ENCODE measurements at regions not wholly inside any gene's neighbourhood (a gene's known extent, or its start where the extent isn't known, plus 50 kb on each side); places are given as distances from the start of the nearest gene placed in this dataset.

DNA sequence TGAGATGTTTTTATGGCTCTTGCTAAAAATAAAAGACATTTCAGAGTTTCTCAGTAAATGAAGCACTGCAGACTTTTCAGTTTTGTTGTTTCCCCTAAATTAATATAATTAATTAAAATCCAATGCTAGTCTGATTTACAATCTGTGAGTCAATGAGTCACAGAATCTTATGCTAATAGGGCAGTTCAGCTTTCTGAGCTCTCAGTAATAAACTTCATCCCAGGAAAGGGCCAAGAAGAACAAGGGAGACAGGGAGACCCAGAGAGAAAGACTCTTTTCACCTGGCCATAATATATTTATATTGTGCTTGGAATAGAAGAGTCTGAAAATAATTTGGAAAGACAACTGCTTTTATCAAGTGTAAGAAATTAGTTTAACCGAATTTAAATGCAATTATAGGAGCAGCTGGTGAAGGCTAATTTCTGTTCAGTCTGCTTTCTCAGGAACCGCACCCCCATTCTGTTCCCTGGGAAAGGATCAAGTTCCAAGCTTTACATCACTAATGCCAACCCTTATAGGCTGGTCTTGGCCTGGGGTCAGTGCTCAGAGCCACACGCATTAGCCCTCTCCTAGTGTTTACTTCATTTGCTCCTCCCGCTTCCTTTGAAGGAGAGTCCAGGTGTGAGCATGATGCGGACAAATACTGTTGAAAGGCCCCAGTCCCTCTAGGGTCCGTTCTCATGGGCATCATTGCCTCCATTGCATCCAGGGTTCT is 145.6 kb downstream of the ZBTB18 start:
- no peaks in the 10 kb centered on the region for H3K36me3 ChIP-seq (ENCODE audit: insufficient read depth, low read length)
- no peak for TF ChIP-seq POLR2AphosphoS5 (IDR thresholded peaks at IDR 0.05)
- TF ChIP-seq, protein P1, sequence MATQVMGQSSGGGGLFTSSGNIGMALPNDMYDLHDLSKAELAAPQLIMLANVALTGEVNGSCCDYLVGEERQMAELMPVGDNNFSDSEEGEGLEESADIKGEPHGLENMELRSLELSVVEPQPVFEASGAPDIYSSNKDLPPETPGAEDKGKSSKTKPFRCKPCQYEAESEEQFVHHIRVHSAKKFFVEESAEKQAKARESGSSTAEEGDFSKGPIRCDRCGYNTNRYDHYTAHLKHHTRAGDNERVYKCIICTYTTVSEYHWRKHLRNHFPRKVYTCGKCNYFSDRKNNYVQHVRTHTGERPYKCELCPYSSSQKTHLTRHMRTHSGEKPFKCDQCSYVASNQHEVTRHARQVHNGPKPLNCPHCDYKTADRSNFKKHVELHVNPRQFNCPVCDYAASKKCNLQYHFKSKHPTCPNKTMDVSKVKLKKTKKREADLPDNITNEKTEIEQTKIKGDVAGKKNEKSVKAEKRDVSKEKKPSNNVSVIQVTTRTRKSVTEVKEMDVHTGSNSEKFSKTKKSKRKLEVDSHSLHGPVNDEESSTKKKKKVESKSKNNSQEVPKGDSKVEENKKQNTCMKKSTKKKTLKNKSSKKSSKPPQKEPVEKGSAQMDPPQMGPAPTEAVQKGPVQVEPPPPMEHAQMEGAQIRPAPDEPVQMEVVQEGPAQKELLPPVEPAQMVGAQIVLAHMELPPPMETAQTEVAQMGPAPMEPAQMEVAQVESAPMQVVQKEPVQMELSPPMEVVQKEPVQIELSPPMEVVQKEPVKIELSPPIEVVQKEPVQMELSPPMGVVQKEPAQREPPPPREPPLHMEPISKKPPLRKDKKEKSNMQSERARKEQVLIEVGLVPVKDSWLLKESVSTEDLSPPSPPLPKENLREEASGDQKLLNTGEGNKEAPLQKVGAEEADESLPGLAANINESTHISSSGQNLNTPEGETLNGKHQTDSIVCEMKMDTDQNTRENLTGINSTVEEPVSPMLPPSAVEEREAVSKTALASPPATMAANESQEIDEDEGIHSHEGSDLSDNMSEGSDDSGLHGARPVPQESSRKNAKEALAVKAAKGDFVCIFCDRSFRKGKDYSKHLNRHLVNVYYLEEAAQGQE (IDR thresholded peaks at IDR 0.05; ENCODE audit: borderline replicate concordance), result no peak
- no peak for TF ChIP-seq SMC3 (conservative IDR thresholded peaks at IDR 0.05; ENCODE audit: poor library complexity)
- TF ChIP-seq RAD21 (conservative IDR thresholded peaks at IDR 0.05), result no peak
- no peak for TF ChIP-seq CTCF (IDR thresholded peaks at IDR 0.05; ENCODE audit: poor library complexity, severe bottlenecking)
- TF ChIP-seq MXI1 (conservative IDR thresholded peaks at IDR 0.05; ENCODE audit: poor library complexity, severe bottlenecking), result no peak
- no peaks in the 10 kb centered on the region for H3K9me2 ChIP-seq (ENCODE audit: insufficient read depth, low read length)
- H2AFZ ChIP-seq (ENCODE audit: low read depth, low read length), result no peak overlapping the region
- H3K4me2 ChIP-seq (ENCODE audit: low read length), result no peak overlapping the region
- H3K4me3 ChIP-seq (ENCODE audit: low read length), result no peak overlapping the region
- H3K27ac ChIP-seq (ENCODE audit: low read length), result no peak overlapping the region
- no peaks in the 10 kb centered on the region for H4K20me1 ChIP-seq (ENCODE audit: insufficient read depth)
- H3K9ac ChIP-seq (ENCODE audit: low read length), result no peak overlapping the region
- H3K27me3 ChIP-seq (ENCODE audit: insufficient read depth, low read depth, low read length), result no peaks in the 10 kb centered on the region
- H3K79me2 ChIP-seq (replicated peaks; ENCODE audit: insufficient read depth, low read length), result no peaks in the 10 kb centered on the region
- no peaks in the 10 kb centered on the region for H3K9me3 ChIP-seq (ENCODE audit: low read length)
- H3F3A ChIP-seq (ENCODE audit: insufficient read depth, low read length, poor library complexity, severe bottlenecking), result no peaks in the 10 kb centered on the region

GRCh38 chr1:244197851-244198375 is 146.8 kb downstream of the ZBTB18 start:
- H3K36me3 ChIP-seq (ENCODE audit: insufficient read depth, low read length), result no peaks in the 10 kb centered on the region
- H3K9me2 ChIP-seq (ENCODE audit: insufficient read depth, low read length), result no peaks in the 10 kb centered on the region
- no peaks in the 10 kb centered on the region for H3K79me2 ChIP-seq (replicated peaks; ENCODE audit: insufficient read depth, low read length)
- H3F3A ChIP-seq (ENCODE audit: insufficient read depth, low read length, poor library complexity, severe bottlenecking), result no peaks in the 10 kb centered on the region
- no peak overlapping the region for H3K27ac ChIP-seq (ENCODE audit: low read length)
- no peaks in the 10 kb centered on the region for H3K9me3 ChIP-seq (ENCODE audit: low read length)
- H2AFZ ChIP-seq (ENCODE audit: low read depth, low read length), result no peak overlapping the region
- H4K20me1 ChIP-seq (ENCODE audit: insufficient read depth), result no peaks in the 10 kb centered on the region
- no peak overlapping the region for H3K9ac ChIP-seq (ENCODE audit: low read length)
- TF ChIP-seq EP300 (conservative IDR thresholded peaks at IDR 0.05; ENCODE audit: poor library complexity, severe bottlenecking) (no peak), TAF1 (IDR thresholded peaks at IDR 0.05; ENCODE audit: low read depth) (no peak), POLR2AphosphoS5 (IDR thresholded peaks at IDR 0.05) (no peak), SMC3 (conservative IDR thresholded peaks at IDR 0.05; ENCODE audit: poor library complexity) (no peak), CTCF (IDR thresholded peaks at IDR 0.05; ENCODE audit: poor library complexity, severe bottlenecking) (no peak), MXI1 (conservative IDR thresholded peaks at IDR 0.05; ENCODE audit: poor library complexity, severe bottlenecking) (no peak)
- TF ChIP-seq, protein P1 (IDR thresholded peaks at IDR 0.05; ENCODE audit: borderline replicate concordance), result no peak
- no peaks in the 10 kb centered on the region for H3K27me3 ChIP-seq (ENCODE audit: insufficient read depth, low read depth, low read length)
- H3K4me2 ChIP-seq (ENCODE audit: low read length), result no peak overlapping the region
- no peak overlapping the region for H3K4me3 ChIP-seq (ENCODE audit: low read length)
